Effector memory CD8-positive, alpha-beta T cell (primary cell): ENCODE measurements at regions not wholly inside any gene's neighbourhood (a gene's known extent, or its start where the extent isn't known, plus 50 kb on each side); places are given as distances from the start of the nearest gene placed in this dataset.
"Not testable (repeated sequence)": the region's sequence is repeated elsewhere in the genome, so short reads cannot be mapped to it uniquely, and the experiment has no call there.

Experiments
- ATAC-seq: fragments of 150-1000 bp; cut with Tn5 transposase; replicated peaks from 2 replicates; pipeline ENCODE4 v1.10.0; 2021; ENCODE audit warnings: mild to moderate bottlenecking, moderate library complexity
- DNase-seq, 3 experiments: peaks; one replicate each; pipeline ENCODE4 v3.0.0; 2021
- H3K27ac Mint-ChIP-seq, 2 donors: one replicate each; pipeline ENCODE4 v1.8.0; 2022; ENCODE audit warnings: mild to moderate bottlenecking in 2 of 2, mixed read lengths in 2 of 2, moderate library complexity in 2 of 2
- H3K27me3 Mint-ChIP-seq, 2 donors: one replicate each; pipeline ENCODE4 v1.8.0; 2022; ENCODE audit warnings: mixed read lengths in 2 of 2
- H3K36me3 Mint-ChIP-seq: one replicate; pipeline ENCODE4 v1.8.0; 2022; ENCODE audit warnings: mild to moderate bottlenecking, moderate library complexity, mixed read lengths; ENCODE audit not compliant: insufficient read depth
- H3K4me1 Mint-ChIP-seq, 2 donors: one replicate each; pipeline ENCODE4 v1.8.0; 2022; ENCODE audit warnings: low read depth in 2 of 2, mixed read lengths in 2 of 2
- H3K4me3 Mint-ChIP-seq, 2 donors: one replicate each; pipeline ENCODE4 v1.8.0; 2022; ENCODE audit warnings: mild to moderate bottlenecking in 2 of 2, mixed read lengths in 2 of 2, moderate library complexity in 2 of 2
- H3K9me3 Mint-ChIP-seq, 2 donors: one replicate each; pipeline ENCODE4 v1.8.0; 2022; ENCODE audit warnings: mixed read lengths in 2 of 2

DNA sequence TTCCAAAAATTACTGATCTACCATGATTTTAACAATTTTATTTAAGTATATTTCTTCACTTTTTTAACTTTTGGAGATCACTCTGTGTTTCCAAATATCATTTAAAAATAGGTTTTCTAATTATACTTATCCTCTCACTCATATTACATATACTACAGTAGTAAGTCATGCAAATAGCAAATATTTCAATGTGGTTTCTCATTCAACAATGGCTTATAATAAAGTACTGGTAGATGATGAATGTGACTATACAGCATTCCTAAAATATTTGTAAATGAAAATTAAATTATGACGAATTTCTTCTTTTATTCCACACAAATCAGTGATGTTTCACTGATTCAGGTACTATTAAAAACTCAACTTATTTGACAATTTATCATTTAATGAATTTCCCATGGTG, 176.3 kb upstream of the MEF2C start:
- Mint-ChIP-seq H3K27me3 (no peaks in the 10 kb centered on the region), H3K36me3 (no peaks in the 10 kb centered on the region), H3K4me1 (no peaks in the 10 kb centered on the region), H3K9me3 (peaks cover 0 to 2% of the 10 kb centered on the region in 2 donors), H3K27ac (no peak overlapping the region), H3K4me3 (no peak overlapping the region)
- DNase-seq: no peak
- no peak for ATAC-seq

- peaks cover 2 to 7% of the 10 kb centered on the region in 2 donors for H3K9me3 Mint-ChIP-seq
- ATAC-seq (no peak), DNase-seq (no peak)
- H3K27me3 Mint-ChIP-seq: no peaks in the 10 kb centered on the region
- H3K4me1 Mint-ChIP-seq: no peaks in the 10 kb centered on the region
- no peak overlapping the region for H3K27ac Mint-ChIP-seq
- no peak overlapping the region for H3K4me3 Mint-ChIP-seq
- H3K36me3 Mint-ChIP-seq: no peaks in the 10 kb centered on the region
Observed at GRCh38 chr5:89055695-89056085, 172.7 kb upstream of the MEF2C start.

GRCh38 chr5:89055015-89055694, 172.2 kb upstream of the MEF2C start:
- H3K36me3 Mint-ChIP-seq: no peaks in the 10 kb centered on the region
- H3K4me1 Mint-ChIP-seq: no peaks in the 10 kb centered on the region
- ATAC-seq: no peak
- no peak for DNase-seq
- no peak overlapping the region for H3K4me3 Mint-ChIP-seq
- peaks cover 4 to 12% of the 10 kb centered on the region in 2 donors for H3K9me3 Mint-ChIP-seq
- H3K27ac Mint-ChIP-seq: no peak overlapping the region
- H3K27me3 Mint-ChIP-seq: no peaks in the 10 kb centered on the region

GRCh38 chr5:89053547-89053946, 170.6 kb upstream of the MEF2C start:
- ATAC-seq: no peak
- Mint-ChIP-seq H3K36me3 (no peaks in the 10 kb centered on the region), H3K27me3 (no peaks in the 10 kb centered on the region), H3K4me3 (no peak overlapping the region), H3K27ac (no peak overlapping the region), H3K4me1 (no peaks in the 10 kb centered on the region), H3K9me3 (peaks cover 8 to 13% of the 10 kb centered on the region in 2 donors)
- no peak for DNase-seq

DNA sequence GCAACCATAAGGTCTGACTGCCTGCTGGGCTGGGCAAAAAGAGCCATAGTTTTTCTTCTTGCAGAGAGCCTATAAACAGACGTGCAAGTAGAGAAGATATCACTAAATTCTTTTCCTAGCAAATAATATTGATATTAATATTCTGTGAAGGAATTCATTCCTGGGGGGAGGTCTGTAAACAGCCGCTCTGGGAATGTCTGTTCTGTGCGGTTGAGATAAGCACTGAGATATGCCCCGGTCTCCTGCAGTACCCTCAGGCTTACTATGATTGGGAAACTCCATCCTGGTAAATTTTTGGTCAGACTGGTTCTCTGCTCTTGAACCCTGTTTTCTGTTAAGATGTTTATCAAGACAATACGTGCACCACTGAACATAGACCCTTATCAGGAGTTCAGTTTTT, 167.1 kb upstream of the MEF2C start:
- DNase-seq, H3K36me3 Mint-ChIP-seq, H3K4me1 Mint-ChIP-seq, H3K27me3 Mint-ChIP-seq, H3K27ac Mint-ChIP-seq, H3K4me3 Mint-ChIP-seq, ATAC-seq: not testable (repeated sequence)
- peaks cover 5 to 13% of the 10 kb centered on the region in 2 donors for H3K9me3 Mint-ChIP-seq

- H3K27me3 Mint-ChIP-seq: no peaks in the 10 kb centered on the region
- peaks cover 10 to 13% of the 10 kb centered on the region in 2 donors for H3K9me3 Mint-ChIP-seq
- no peak overlapping the region for H3K4me3 Mint-ChIP-seq
- ATAC-seq: no peak
- no peaks in the 10 kb centered on the region for H3K36me3 Mint-ChIP-seq
- H3K4me1 Mint-ChIP-seq: no peaks in the 10 kb centered on the region
- no peak for DNase-seq
- no peak overlapping the region for H3K27ac Mint-ChIP-seq
Observed at GRCh38 chr5:89047571-89047970, 164.6 kb upstream of the MEF2C start.

DNA sequence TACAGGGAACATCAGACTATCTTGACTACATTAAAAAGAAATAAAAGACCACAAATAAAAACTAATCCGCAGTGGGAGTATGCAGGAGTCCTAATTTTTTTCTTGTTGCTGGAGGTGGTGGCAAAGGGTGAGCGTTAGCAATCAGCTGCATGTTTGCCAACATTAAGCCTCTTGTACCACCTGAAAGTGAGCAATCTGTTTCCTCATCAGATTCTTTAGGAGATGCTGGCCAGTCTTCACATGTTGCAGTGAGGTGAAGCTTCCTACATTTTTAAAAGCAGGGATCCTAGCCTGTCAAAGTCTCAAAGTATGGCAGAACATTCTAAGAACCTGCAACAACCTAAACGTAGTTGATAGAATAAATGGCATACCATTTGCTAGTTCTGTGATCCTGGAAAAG, 162.2 kb upstream of the MEF2C start:
- H3K27me3 Mint-ChIP-seq: no peaks in the 10 kb centered on the region
- no peak for DNase-seq
- peaks cover 1 to 11% of the 10 kb centered on the region in 2 donors for H3K9me3 Mint-ChIP-seq
- H3K4me1 Mint-ChIP-seq: no peaks in the 10 kb centered on the region
- no peaks in the 10 kb centered on the region for H3K36me3 Mint-ChIP-seq
- ATAC-seq: no peak
- H3K27ac Mint-ChIP-seq: no peak overlapping the region
- no peak overlapping the region for H3K4me3 Mint-ChIP-seq

- Mint-ChIP-seq H3K4me3 (no peak overlapping the region), H3K4me1 (no peaks in the 10 kb centered on the region), H3K36me3 (no peaks in the 10 kb centered on the region), H3K27ac (no peak overlapping the region), H3K9me3 (peaks cover 0 to 12% of the 10 kb centered on the region in 2 donors), H3K27me3 (no peaks in the 10 kb centered on the region)
- ATAC-seq (no peak), DNase-seq (no peak)
Observed at GRCh38 chr5:89044674-89045200, 161.8 kb upstream of the MEF2C start.

GRCh38 chr5:89043676-89044075, 160.7 kb upstream of the MEF2C start:
- H3K4me3 Mint-ChIP-seq: no peak overlapping the region

DNA sequence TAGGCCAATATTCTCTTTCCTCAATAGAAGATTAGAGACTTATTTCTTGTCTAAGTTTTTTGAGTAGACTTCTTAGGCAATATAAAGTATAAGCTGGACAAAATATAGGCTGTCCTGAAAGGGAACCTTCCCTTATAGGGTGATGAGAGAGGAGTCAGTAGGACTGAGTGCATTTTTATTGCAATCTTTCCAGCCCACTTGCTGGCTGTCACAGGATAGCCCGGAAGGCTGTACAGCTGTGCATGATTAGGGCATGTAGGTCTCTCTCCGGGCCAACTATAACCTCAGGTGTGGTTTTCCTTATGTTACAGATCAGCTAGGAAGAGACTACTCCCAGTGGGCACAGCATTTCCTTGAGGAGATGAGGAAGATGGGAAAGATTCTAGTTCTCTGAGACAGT, 159.8 kb upstream of the MEF2C start:
- no peaks in the 10 kb centered on the region for H3K27me3 Mint-ChIP-seq
- no peak for DNase-seq
- no peaks in the 10 kb centered on the region for H3K36me3 Mint-ChIP-seq
- H3K4me3 Mint-ChIP-seq: no peak overlapping the region
- no peak for ATAC-seq
- H3K4me1 Mint-ChIP-seq: no peaks in the 10 kb centered on the region
- no peak overlapping the region for H3K27ac Mint-ChIP-seq
- peaks cover 13% of the 10 kb centered on the region in 2 donors for H3K9me3 Mint-ChIP-seq

More at GRCh38 chr5:89043676-89044075, 160.7 kb upstream of the MEF2C start:
- no peaks in the 10 kb centered on the region for H3K4me1 Mint-ChIP-seq
- no peaks in the 10 kb centered on the region for H3K36me3 Mint-ChIP-seq
- ATAC-seq (no peak), DNase-seq (no peak)
- H3K9me3 Mint-ChIP-seq: peaks cover 4 to 11% of the 10 kb centered on the region in 2 donors
- H3K27ac Mint-ChIP-seq: no peak overlapping the region
- no peaks in the 10 kb centered on the region for H3K27me3 Mint-ChIP-seq

DNA sequence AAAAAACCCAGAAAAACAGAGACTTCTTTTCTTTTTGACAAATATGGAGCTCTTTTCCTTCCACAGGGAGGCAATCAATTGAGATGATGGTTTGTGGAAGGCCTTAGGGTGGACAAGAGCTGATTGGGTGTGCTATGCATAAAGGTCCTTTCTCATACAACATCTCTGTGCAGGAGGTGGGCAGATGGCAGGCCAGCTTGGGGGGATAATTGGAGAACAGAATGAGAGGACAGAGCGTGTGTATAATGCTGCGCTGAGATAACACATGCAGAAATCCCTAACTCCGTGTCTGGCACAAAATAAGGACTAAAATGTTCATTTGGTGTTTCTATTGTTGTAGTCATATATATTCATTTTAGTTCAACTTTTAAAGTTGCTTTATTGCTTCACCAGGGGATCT, 159.0 kb upstream of the MEF2C start:
- Mint-ChIP-seq H3K4me1 (no peaks in the 10 kb centered on the region), H3K9me3 (peaks cover 13% of the 10 kb centered on the region in 2 donors), H3K4me3 (no peak overlapping the region), H3K27ac (no peak overlapping the region), H3K36me3 (no peaks in the 10 kb centered on the region), H3K27me3 (no peaks in the 10 kb centered on the region)
- DNase-seq: no peak
- no peak for ATAC-seq

DNA sequence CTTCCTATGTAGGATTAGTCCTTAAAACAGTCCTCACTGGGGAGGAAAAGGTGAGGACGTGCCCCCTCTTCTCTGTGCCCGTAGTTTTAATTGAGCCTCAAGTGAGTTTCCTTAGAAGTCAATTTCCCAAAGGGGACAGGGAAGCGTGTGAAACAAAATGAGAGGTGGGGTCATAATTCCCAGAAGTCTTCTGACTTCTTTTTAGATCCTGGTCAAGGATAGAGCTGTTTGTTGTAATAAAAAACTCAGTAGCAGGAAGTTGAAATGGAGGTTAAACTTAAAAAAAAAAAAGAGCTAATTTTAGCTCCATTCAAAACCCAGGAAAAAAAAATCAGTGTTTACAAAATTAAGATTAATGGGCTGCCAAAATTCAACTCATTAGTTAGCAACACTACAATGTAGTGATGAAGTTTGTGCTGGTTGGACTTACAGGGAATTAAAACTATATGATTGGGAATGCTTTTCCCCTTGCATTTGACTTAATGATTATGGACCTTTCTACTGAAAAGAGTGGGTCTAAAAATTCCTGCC, 158.3 kb upstream of the MEF2C start:
- H3K27ac Mint-ChIP-seq: no peak overlapping the region
- H3K27me3 Mint-ChIP-seq: no peaks in the 10 kb centered on the region
- DNase-seq (no peak), ATAC-seq (no peak)
- no peaks in the 10 kb centered on the region for H3K4me1 Mint-ChIP-seq
- no peaks in the 10 kb centered on the region for H3K36me3 Mint-ChIP-seq
- no peak overlapping the region for H3K4me3 Mint-ChIP-seq
- H3K9me3 Mint-ChIP-seq: peaks cover 13% of the 10 kb centered on the region in 2 donors

DNA sequence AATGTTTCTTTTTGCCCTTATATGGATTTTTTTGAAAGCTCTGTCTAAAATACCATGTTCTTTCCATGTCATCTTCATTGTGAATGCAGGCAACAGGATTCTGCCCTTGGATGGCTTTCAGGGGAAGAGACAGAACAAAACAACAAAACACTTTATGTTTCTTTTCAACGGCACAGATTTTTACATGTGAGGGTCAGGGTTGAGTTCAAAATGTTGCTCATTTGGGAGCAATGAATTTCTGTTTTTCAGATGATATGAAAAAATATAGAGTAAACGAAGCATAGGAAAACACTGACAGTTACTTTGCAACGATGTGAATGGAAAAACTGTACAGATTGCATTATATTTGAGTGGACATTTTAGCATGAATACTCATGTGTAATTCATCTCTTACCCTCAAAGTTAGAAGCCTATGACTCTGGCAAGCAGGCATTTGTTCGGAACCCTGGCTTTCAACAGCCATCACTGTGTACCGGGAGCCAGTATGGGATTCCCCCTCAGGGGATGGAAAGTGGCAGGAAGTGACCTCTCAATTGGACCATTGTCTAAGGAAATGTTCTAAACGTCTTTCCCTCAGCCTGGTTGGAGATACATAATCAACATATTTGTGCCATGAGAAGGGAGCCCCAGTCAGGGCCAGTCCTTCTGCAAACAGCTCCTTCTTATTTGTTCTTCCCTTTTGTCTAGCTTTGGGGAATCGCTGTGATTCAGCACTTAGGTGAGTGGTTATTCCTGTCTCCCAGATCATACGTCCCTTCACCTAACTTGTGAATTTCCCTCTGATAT, 153.9 kb upstream of the MEF2C start:
- Mint-ChIP-seq H3K4me1 (no peaks in the 10 kb centered on the region), H3K4me3 (no peak overlapping the region), H3K27me3 (no peaks in the 10 kb centered on the region), H3K36me3 (no peaks in the 10 kb centered on the region), H3K9me3 (peaks cover 8 to 13% of the 10 kb centered on the region in 2 donors), H3K27ac (no peak overlapping the region)
- DNase-seq (no peak), ATAC-seq (no peak)

DNA sequence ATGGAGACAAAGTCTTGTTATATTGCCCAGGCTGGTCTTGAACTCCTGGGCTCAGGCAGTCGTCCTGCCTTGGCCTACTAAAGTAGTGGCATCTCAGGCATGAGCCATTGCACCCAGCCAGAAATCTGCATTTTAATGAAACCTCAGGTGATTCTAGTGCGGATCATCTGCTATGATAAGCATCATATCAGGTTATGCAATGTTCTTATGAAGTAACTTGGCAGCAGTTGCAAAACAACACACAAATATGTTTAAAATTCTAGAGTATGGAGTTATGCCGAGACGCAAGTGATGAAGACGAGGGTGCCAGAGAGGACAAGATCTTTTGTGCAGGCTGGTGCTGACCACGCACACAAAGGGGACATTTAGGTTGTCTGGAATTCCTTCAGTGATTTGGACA, 153.2 kb upstream of the MEF2C start:
- H3K9me3 Mint-ChIP-seq: peaks cover 8 to 13% of the 10 kb centered on the region in 2 donors
- no peaks in the 10 kb centered on the region for H3K36me3 Mint-ChIP-seq

More for the DNA sequence above, 153.2 kb upstream of the MEF2C start:
- Mint-ChIP-seq H3K27ac (no peak overlapping the region), H3K4me1 (no peaks in the 10 kb centered on the region), H3K27me3 (no peaks in the 10 kb centered on the region), H3K4me3 (no peak overlapping the region)
- ATAC-seq (no peak), DNase-seq (no peak)
